ENCODE measurements at regions not wholly inside any gene's neighbourhood (a gene's known extent, or its start where the extent isn't known, plus 50 kb on each side); places are given as distances from the start of the nearest gene placed in this dataset.

DNA sequence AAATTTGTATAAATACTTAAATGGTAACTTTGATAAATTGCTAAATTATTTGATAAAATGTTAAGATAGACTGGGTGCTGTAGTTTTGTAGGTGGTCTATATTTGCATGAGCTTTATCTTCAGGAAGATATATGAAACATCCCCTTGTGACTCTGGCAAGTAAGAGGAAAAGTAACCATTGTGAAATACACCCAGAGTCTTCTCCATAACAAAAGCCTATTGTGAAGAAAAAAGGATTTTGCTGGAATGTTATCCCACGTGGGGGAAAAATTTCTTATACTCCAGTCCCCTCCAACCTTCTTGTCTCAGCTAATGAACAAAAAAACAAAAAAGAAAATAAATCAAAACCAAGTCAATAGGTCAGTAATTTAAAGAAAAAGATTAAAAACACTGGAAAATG is 600.7 kb downstream of the HDGFL1 start:
- Histone ChIP-seq H3F3A (ENCODE audit: insufficient read depth, low read depth) (peaks cover 3% of the 10 kb centered on the region; the same call in 1 of the 2 replicates), H3K79me2 (ENCODE audit: low read depth) (no peaks in the 10 kb centered on the region), H3K4me2 (no peak overlapping the region), H3K27ac (no peak overlapping the region), H3K27me3 (ENCODE audit: insufficient read depth, low read depth) (no peaks in the 10 kb centered on the region), H3K4me1 (replicated peaks; ENCODE audit: insufficient read depth) (peaks cover 10% of the 10 kb centered on the region), H4K20me1 (ENCODE audit: insufficient read depth) (no peaks in the 10 kb centered on the region), H3K36me3 (ENCODE audit: low read depth) (no peaks in the 10 kb centered on the region), H3K9me2 (ENCODE audit: insufficient read depth) (no peaks in the 10 kb centered on the region), H3K9me3 (ENCODE audit: insufficient read depth, low read depth) (peaks cover 3% of the 10 kb centered on the region), H3K4me3 (no peak overlapping the region), H2AFZ (no peak overlapping the region)
- no TSS peak for BruUV-seq (replicated peaks)
- POLR2A ChIA-PET (ENCODE audit: unreplicated experiment) = interaction anchor here (0.7 kb wide), 1 partner anchor 1575 kb away, joined by 3 read pairs; no protein-coding TSS in a partner anchor
- CTCF ChIA-PET = no interaction called here
- no peak for DNase-seq
- TF ChIP-seq CTCF (conservative IDR thresholded peaks at IDR 0.05) (no peak), EZH2 (IDR thresholded peaks at IDR 0.05; ENCODE audit: low read depth) (no peak)
- intact Hi-C loops (cut with micrococcal nuclease; ENCODE audit: unreplicated experiment) = no loop called here

- POLR2A ChIA-PET (ENCODE audit: unreplicated experiment) = no interaction called here
- no peak overlapping the region for H3K4me3 ChIP-seq
- no peak overlapping the region for H2AFZ ChIP-seq
- TF ChIP-seq EZH2 (IDR thresholded peaks at IDR 0.05; ENCODE audit: low read depth) = no peak
- TF ChIP-seq CTCF (conservative IDR thresholded peaks at IDR 0.05) = no peak
- no peaks in the 10 kb centered on the region for H3K36me3 ChIP-seq (ENCODE audit: low read depth)
- H3K27ac ChIP-seq = no peak overlapping the region
- CTCF ChIA-PET = no interaction called here
- intact Hi-C loops (cut with micrococcal nuclease; ENCODE audit: unreplicated experiment) = no loop called here
- H3K9me3 ChIP-seq (ENCODE audit: insufficient read depth, low read depth) = peaks cover 8% of the 10 kb centered on the region
- no peaks in the 10 kb centered on the region for H4K20me1 ChIP-seq (ENCODE audit: insufficient read depth)
- H3K4me2 ChIP-seq = no peak overlapping the region
- H3K79me2 ChIP-seq (ENCODE audit: low read depth) = no peaks in the 10 kb centered on the region
- H3F3A ChIP-seq (ENCODE audit: insufficient read depth, low read depth) = peaks cover 8% of the 10 kb centered on the region
- H3K9me2 ChIP-seq (ENCODE audit: insufficient read depth) = no peaks in the 10 kb centered on the region
- H3K4me1 ChIP-seq (replicated peaks; ENCODE audit: insufficient read depth) = peaks cover 13% of the 10 kb centered on the region
- no peaks in the 10 kb centered on the region for H3K27me3 ChIP-seq (ENCODE audit: insufficient read depth, low read depth)
- DNase-seq = no peak
- no TSS peak for BruUV-seq (replicated peaks)
These were observed 603.9 kb downstream of the HDGFL1 start for GRCh38 chr6:23173234-23173633.

- TF ChIP-seq CTCF (conservative IDR thresholded peaks at IDR 0.05) = no peak
- no peak for TF ChIP-seq EZH2 (IDR thresholded peaks at IDR 0.05; ENCODE audit: low read depth)
- H3F3A ChIP-seq (ENCODE audit: insufficient read depth, low read depth) = peaks cover 8% of the 10 kb centered on the region
- H3K4me2 ChIP-seq = peak overlapping the region; percentile 51
- no peaks in the 10 kb centered on the region for H3K9me2 ChIP-seq (ENCODE audit: insufficient read depth)
- POLR2A ChIA-PET (ENCODE audit: unreplicated experiment) = no interaction called here
- peaks cover 8% of the 10 kb centered on the region for H3K9me3 ChIP-seq (ENCODE audit: insufficient read depth, low read depth)
- no TSS peak for BruUV-seq (replicated peaks)
- H3K4me1 ChIP-seq (replicated peaks; ENCODE audit: insufficient read depth) = peaks cover 13% of the 10 kb centered on the region
- no peaks in the 10 kb centered on the region for H3K36me3 ChIP-seq (ENCODE audit: low read depth)
- peak; percentile 3 to 63 for DNase-seq
- no peak overlapping the region for H3K4me3 ChIP-seq
- no peaks in the 10 kb centered on the region for H3K79me2 ChIP-seq (ENCODE audit: low read depth)
- no peaks in the 10 kb centered on the region for H4K20me1 ChIP-seq (ENCODE audit: insufficient read depth)
- no peak overlapping the region for H2AFZ ChIP-seq
- no peaks in the 10 kb centered on the region for H3K27me3 ChIP-seq (ENCODE audit: insufficient read depth, low read depth)
- CTCF ChIA-PET = no interaction called here
- intact Hi-C loops (cut with micrococcal nuclease; ENCODE audit: unreplicated experiment) = no loop called here
- peak overlapping the region; percentile 55 for H3K27ac ChIP-seq
These were observed 605.5 kb downstream of the HDGFL1 start for GRCh38 chr6:23174781-23175361.
